ENCODE measurements at regions not wholly inside any gene's neighbourhood (a gene's known extent, or its start where the extent isn't known, plus 50 kb on each side); places are given as distances from the start of the nearest gene placed in this dataset.
A peak's percentile ranks its signal among the peaks of the same experiment; 100 is the strongest.

DNA sequence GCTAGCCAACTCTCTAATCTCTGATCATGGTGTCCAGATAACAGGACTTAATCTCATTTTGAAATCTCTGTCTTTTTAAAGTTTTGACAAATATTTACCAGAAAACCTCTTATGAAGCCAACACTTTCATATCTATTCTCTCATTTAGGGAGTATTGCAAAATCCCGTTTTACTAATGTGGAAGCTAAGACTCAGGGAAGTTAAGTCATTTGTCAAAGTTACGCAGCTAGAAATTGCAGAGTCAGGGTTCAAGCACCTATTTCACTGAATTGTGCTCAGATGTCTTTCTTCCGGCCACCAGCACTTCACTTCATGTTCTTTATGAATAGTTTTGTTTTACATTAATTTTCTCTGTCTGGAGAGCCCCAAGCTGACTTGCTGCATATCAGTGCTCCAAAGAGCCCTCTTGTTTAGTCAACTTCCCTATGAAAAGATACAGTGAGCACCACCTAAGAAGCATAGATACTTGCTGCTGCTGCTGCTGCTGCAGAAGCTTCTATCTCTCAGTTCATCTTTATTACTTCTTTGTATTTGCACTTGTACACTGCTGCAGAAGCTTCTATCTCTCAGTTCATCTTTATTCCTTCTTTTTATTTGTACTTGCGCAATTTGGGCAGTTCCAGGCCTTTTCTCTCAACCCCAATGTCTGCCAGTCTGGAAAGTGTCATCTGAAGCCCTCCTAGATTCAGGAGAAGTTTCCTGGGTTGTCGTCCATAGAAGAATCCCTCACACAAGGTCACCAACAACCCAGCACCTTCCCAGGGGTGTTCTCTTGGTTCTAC is 329.7 kb downstream of the MAFB start:
- no peak for DNase-seq

DNA sequence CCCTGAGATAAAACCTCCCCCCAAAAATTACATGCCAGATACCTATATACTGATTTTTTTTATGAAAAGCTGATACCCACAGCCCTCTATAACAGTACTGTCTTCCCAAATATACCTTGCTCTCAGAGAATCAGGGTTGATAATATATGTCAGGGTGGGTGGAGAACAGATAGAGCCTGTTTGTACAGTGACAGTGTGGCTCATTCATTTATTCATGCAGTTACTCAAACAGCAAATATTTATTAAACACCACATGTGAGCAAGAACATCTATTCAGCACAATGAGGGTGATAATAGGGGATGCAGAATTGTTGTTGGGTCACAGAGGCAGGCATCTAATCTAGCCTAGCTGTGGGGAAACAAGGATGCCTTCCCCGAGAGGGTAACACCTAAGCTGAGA is 334.2 kb downstream of the MAFB start:
- no peak for DNase-seq

DNA sequence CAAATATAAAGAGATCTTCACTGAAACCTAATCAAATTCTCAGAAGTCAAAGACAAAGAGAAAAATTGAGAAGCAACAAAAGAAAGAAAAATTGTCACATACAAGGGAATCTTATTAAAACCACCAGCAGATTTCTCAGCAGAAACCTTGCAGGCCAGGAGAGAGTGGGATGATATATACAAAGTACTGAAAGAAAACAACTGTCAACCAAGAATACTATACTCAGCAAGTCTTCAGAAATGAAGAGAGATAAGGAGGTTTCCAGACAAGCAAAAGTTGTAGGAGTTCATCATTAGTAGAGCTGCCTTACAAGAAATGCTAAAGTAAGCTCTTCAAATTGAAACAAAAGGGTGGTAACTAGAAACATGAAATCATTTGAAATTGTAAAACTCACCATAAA is 345.6 kb downstream of the MAFB start:
- DNase-seq = no peak

DNA sequence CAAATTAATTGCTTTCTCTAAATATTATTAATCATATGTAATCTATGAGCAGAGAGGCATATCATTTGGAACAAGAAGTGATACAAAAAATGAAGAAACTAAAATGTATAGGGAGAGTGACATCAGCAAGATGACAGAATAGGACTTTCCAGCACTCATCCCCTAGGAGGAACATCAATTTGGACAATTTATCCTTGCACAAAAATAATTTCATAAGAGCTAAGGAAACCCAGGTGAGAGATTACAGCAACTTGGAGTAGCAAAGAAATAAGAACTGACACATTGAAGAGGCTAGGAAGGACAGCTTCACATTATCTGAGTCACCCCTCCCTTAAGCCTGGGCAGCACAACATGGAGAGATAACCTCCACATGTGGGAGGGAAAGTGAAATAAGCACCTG is 347.5 kb downstream of the MAFB start:
- DNase-seq = no peak

DNA sequence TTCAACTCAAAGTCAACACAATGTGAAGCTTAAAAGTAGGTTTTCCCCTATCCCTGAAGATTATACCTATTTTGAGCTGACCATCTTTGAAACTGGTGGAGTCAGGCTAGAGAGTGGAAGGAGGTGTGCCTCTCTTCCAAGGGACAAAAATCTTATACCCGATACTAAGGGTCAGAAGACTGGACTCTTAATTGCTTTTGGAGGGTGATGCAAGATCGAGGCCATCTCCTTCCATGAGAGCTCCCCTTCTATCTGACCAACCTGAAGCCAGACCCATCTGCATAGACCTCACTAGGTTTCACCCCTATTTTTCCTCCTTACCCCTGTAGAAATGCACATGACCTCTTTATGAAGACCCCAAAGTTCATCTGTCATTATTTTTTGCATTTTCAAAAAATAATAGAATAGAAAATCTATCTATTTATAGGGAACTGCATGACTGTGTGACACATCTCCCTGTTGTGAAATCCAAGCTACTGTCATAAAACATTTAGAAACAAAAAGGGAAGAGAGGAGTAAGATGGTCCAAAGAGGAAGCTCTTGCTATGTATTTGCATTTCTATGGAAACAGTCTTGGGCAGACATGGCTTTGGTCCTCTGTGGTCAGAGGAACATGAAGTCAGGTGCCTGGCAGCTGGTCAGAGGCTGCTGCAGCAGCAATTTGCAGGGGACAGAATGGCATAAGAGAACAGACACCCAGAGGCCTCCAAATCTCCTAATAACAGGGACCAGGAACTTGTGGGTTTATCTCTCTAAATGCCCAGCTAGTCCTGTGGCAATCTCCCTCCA is 349.2 kb downstream of the MAFB start:
- DNase-seq = peak; percentile 2

DNA sequence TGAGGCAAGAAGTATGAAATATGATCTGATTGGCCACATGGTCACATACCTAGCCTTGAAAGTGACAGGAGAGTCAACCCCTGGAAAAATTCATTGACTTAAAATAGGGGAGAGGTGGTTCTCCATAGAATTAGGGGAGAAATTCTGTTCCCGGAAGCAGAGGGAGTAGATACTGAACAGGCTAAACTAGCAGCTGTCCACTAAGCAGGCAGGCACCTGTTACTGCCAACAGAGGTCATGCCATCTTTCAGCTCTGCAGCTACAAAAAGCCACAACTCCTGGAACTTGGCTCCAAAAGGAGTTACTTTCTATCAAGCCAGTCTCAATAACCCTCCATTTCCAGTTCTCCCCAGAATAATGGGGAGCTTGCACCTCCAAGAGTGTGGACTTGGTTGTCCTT is 352.5 kb downstream of the MAFB start:
- DNase-seq = no peak

DNA sequence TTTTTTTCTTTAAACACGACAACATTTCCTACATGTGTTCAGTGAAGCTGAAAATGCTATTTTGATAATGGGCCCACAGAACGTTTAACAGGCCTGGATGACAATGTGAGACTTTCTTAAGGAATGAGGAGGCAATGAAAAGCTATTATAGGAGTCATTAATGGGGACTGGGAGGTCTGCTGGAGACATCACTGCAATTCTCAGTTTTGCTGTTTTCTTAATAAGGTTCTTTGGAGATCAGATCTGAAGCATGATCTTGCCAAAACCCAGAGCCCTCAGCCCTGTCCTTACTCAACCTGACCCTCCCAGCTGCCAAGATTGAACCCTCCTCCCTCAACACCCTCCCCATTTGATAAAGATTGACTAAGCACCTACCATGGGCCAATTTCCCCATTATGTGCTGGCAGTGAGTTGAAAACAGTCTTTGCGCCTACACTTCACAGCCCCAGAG is 353.1 kb downstream of the MAFB start:
- DNase-seq = no peak

DNA sequence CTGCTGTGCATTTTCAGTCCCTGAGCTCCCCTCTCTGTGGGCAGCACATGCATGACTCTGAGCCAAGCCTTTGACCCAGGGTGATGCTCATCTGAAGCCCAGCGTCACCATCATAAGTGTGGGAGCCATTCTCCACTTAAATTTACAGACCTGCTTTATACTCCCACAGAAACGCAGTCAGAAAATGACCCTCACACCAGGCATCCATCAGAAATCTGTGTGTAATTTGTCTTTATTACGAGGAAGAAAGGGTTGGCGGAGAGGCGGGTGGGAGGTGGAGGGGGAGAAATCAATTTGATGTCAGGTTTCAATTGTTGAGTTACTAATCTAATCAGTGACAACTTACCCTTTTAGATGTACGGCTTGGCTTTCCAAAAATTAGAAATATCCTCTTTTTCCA is 353.6 kb downstream of the MAFB start:
- DNase-seq = no peak

DNA sequence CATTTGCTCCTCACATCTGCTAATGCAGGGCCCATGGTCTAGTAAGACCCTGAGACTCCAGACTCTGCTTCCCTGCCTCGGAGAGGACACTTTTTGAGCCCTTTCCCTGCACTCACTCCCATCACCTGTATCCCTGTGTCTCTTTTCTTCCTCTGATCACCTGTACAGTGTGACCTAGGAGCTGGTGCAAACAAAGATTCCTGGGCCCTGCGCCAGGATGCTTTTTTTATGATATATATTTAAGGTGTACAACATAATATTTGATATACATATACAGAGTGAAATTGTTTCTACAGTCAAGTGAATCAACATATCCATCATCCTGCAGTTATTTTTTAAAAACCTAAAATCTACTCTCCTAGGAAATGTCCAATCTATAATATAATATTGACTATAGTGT is 355.4 kb downstream of the MAFB start:
- DNase-seq = no peak

DNA sequence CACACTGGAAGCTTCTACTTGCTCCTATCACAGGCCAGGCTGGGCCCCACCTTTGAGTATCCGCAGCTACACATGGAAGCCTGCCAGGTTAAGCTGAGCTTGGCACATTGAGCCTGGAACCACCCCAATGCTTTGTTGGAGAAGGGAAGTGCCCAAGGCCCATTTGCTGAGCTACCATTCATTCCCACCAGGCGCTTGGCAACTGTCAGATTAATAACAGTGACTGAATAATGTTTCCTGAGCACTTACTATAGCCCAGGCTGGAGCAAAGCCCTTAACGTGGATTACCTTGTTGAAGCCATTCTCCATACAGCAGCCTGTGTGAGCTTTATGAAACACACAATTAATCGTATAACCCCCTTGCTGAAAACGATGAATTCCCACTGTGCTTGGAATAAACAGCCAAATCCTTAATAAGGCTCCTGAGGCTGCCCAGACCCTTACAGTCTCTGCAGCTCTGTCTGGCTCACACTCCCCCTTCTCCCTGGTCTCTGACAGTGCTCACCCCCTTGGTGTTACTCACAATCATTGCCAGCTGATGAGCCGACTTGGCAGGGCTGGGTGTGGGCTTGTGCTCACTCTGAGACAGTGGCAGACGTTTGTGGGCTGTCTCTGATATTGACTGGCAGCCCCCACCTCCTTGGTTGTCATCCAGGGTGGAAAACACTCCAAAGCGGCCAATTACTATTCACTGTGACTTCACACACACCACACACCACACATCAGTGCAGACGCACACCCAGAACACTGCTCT is 357.1 kb downstream of the MAFB start:
- DNase-seq = no peak

DNA sequence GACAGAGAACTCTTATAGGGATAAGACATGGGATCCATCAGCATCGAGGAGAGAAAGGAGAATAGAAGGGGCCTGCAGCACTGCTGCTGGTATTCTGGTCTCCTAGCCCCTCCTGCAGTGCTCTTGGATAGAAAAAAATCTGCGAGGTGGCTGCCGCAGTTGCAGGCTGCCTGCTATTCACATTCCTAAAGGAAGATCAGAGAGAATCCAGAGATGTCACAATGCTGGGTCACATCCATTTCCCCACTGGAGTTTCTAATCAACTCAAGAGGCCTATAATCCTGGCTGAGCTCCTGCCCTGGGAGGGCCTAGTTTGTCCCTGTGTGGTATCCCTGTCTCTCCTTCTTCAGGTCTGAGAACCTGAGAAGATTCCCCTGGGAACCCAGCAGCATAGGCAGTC is 357.8 kb downstream of the MAFB start:
- no peak for DNase-seq

DNA sequence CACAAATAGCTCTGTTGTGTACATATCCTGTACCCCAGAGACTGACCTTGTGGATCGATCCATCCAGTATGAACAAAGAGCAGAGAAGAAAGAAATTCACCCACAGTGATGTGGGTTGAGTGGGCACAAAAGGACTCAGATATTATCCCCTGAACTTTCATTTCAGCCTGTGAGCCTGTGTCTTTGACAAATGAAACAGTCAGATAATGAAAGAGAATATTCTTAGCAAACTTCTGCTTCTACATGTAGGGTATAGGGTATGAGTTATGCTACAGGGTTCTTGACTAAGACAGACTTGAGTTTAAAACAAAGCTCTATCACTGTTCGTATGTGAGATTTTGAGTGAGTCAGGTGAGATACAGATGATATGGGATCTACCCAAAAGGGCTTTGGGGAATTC is 359.7 kb downstream of the MAFB start:
- DNase-seq = no peak

DNA sequence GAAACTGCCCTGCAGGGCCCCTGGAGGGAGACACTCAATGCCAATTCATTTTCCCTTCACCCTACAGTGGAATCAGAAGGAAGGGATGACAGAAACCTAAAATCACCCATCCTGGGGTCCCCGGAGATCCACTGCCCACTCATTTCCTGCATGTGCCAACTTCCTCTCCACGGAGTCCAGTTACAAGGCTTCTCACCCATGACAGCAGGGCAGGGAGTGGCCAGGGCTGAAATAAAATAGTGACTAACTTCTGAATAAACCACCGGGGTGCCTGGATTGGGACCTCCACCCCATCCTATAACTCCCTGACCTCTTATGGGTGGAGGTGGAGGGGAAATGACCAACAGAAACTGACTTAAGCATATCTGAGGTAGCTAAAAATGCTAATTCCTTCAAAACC is 362.3 kb downstream of the MAFB start:
- no peak for DNase-seq

DNA sequence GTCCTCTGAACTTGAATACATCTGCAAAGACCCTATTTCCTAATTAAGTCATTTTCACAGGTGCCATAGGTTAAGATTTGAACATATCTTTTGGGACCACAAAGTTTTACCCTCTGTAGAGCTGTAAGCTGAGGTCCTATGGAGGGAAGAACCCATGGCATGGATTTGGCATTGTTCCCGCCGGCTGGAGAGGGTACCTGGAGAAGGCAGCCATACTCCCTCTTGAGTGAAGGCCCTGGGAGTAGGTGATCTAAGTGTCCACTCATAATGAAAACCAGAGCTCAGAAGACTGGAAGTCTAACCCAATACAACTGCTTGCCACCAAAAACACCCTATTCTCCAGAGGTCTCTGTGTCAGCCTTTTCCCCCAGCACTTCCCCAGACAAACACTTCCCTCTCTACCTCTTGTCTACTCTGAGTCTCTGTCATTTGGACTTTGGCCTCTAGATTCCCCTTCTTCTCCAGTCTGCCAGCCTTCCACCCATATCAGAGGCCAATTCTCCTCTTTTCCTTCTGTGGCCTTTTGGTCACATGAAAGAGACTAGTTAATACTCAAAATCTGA is 363.9 kb downstream of the MAFB start:
- DNase-seq = no peak

DNA sequence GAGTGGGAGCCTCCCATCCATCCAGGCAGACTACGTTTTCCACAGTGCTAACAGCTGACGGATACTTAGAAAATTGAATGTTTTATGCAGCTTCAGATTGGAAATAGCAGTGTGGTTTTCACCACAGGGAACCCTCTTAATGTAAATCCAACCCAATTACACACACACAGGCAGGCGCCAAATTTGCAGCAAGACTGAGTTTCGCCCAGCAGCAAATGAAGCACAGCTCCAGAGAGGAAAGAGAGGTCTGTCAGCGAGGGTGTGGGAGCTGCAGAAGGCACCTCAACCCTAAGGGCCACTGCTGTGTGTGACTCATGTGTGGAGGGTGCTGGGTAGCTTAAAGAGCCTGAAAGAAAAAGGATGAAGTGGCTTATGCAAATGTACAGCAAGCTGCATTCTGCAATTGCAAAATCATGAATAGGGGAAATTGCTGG is 365.7 kb downstream of the MAFB start:
- no peak for DNase-seq

DNA sequence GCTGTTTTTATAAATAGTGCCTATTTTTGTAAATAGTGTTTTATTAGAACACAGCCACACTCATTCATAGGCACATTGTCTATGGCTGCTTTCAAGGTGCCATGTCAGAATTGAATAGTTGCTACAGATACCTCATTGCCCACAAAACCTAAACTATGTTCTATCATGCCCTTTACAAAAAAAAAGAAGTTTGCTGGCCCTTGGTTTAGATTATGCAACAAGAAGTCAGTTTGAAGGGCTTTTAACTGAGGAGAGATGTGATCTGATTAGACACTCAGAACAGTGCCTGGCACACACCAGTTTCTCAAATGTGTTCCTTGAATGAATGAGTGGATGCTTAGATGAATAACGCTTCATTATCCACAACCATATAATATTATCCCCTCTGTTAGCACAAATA is 366.1 kb downstream of the MAFB start:
- DNase-seq = no peak

DNA sequence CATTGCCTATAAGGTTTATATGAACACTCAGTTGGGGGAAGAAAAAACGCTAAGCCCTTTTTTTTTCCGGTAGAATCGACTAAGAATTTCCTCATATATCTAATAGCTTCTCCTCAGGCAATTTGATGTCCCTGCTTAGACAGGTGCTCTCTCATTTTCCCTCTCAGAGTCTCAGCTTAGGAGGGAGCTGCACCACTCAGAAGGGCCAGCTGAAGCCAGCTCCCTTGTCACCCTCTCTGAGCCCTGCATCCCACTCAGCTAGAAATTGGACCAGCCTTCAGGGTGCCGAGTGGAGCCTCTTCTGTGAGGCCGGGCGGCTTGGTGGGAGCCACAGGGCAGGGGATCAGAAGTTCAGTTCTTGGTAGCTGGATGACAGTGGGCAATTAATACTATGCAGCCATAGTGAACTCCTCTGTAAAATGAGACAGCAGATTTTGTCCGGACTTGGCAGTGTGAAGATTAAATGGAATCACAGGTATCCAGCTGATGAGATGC is 368.5 kb downstream of the MAFB start:
- no peak for DNase-seq

DNA sequence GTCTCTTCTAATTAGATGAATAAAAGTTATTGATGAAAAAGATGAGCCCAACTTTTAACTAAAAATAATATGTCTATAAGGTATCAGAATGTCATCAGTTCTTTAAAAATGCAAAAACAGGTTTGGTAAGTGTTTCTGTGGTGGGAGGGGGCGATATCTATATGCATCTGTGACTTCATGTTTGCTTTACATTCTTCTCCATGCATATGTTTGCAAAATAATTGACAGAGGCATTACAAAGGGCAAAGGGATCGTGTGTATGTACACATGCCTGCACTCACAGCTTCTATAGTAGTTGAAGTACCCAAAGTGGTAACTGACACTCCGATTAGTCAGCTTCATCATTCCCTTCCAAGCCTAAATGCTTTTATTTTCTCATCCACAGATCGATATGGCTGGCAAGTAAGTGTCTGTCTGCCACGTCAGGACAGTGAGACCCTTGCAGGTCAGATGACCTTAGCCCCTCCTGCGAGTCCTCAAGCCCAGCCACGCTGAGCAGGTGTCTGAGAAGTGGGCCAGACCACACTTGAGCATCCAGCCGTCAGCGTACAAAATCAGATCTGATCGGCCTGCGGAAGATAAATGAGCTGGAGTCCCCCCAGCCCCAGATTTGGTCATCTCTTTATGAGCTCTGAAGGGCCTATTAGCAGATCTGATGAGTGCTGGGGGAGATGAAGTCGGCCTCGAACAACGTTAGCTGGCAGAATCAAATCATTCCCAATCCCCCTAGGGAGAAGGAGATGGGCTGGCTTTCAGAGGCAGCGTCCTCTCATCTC is 369.1 kb downstream of the MAFB start:
- DNase-seq = no peak

DNA sequence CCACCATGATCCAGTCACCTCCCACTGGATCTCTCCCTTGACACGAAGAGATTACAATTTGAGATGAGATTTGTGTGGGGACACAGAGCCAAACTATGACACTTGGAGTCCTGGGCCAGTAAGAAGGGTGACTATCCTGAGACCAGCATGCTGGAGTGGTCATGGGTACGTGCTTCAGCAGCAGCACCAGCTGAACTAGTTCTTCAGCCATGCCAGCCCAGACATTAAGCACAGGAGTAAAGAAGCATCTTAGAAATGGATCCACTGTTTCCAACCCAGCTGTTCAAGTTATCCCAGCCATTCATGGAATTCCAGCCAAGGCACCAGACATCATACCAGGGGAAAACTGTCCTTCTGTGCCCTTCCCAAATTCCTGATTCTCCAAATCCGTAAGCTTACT is 370.0 kb downstream of the MAFB start:
- DNase-seq = no peak

DNA sequence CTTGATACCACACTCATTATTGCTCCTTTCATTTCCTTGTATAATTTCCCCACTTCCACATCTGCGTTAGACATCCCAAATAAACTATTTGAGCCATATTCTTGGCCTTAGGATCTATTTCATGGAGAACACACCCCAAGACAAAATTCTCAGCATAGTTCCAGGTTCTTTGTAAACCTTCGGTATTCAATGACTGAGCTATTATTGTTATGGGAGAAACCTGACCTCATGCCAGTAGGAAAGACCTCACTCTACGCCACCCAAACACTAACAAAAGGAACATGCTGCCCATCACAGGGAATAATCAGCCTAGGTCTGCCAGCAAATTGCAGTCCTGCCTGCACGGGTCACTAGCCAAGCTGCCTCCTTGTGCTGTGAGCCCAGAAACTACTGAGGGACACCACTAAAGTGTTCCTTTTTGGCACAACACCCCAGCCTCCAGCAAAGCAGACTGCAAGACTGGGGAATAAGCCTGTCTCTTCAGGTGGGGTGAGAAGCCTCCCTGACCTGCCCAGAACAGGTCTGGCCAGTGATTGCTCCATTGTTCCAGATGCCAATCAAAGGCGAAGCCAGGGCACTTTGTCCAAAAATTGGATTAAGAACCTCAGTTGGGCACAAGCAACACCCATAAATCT is 371.8 kb downstream of the MAFB start:
- no peak for DNase-seq

DNA sequence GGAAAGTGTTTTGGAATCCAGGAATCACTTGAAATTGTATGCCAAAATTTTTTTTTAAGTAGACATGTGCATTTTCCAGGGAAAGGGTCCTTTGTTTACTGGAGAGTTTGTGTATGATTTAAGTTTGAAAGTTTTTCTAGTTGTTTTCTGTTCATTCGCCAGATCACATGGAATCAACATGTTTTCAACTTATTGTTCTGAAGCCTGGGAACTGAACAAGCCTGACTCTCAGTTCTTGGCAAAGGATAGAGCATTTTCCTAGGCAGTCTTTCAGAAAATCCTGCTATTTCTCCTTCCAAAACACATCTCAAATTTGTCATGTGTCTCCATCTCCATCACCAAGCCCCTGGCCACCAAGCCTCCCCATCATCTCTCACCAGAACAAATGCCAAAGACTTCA is 374.8 kb downstream of the MAFB start:
- no peak for DNase-seq

DNA sequence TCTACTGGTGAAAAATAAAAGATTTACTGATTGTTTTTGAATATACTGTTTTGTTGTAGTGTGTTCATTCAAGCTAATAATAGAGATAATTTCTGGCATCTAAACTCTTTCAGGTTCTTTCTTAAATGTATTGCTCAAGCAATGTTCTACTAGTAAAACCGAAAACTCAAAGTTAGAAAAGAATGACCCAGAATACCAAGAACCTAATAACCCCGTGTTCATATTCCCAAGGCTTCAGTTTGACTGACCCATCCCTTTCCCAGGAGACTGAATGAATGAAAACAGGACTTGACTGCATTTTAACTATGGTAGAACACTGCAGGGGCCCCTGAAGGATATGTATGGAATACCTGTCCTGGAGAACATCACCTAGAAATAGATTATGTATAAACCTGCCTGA is 375.3 kb downstream of the MAFB start:
- DNase-seq = no peak
